ENCODE measurements at regions not wholly inside any gene's neighbourhood (a gene's known extent, or its start where the extent isn't known, plus 50 kb on each side); places are given as distances from the start of the nearest gene placed in this dataset.

DNA sequence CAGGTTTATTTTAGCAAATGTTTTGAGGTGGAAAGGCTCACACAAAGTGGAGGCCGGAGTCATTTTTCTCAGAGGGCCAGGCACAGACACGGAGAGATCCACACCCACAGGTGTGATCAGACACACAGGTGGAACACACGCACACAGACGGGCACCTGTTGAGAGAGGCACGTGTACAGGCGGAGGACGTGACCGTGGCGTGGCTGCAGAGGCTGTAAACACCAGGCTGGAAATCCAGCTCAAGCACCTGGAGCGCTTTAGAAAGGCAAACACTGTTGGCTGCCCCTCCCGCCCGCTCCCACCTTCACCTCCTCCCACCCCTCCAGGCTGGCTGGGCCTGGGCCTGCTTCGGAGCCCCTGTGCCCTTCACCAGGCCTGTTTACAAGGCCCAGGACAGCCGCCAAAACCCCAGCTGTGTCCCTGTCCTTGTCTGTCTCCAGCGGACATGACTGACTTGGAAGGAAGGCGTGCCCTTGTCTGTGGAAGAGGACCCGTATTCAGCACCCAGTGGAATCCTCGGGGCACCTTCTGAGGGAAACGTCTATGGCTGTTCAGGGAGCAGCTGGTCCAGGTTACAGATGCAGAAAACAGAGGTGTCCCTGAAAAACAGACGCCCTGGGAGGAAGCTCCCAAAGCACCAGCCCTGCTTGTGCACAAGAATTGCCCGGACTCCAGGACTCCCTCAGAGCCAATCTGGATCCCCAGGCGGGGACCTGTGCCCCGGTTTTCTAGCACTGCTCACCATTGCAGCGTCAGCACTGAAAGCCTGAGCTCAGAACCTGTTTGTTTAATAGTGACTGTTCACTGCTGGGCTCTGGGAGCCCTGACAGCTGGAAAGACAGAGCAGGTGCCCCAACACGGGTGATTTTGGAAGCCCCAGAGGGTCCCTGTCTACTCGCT, 134.3 kb upstream of the HAAO start:
- TF ChIP-seq, protein P1, sequence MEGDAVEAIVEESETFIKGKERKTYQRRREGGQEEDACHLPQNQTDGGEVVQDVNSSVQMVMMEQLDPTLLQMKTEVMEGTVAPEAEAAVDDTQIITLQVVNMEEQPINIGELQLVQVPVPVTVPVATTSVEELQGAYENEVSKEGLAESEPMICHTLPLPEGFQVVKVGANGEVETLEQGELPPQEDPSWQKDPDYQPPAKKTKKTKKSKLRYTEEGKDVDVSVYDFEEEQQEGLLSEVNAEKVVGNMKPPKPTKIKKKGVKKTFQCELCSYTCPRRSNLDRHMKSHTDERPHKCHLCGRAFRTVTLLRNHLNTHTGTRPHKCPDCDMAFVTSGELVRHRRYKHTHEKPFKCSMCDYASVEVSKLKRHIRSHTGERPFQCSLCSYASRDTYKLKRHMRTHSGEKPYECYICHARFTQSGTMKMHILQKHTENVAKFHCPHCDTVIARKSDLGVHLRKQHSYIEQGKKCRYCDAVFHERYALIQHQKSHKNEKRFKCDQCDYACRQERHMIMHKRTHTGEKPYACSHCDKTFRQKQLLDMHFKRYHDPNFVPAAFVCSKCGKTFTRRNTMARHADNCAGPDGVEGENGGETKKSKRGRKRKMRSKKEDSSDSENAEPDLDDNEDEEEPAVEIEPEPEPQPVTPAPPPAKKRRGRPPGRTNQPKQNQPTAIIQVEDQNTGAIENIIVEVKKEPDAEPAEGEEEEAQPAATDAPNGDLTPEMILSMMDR (conservative IDR thresholded peaks at IDR 0.05; ENCODE audit: low read depth, low read length): no peak
- TF ChIP-seq EZH2 (IDR thresholded peaks at IDR 0.05; ENCODE audit: borderline replicate concordance, low read depth, low read length, poor library complexity, severe bottlenecking): no peak
